K562 (cell line): ENCODE measurements at regions not wholly inside any gene's neighbourhood (a gene's known extent, or its start where the extent isn't known, plus 50 kb on each side); places are given as distances from the start of the nearest gene placed in this dataset.
A peak's percentile ranks its signal among the peaks of the same experiment; 100 is the strongest.

ENCODE experiments used
- EGR1 ChIP-seq: fragments of 450-650 bp; conservative IDR thresholded peaks from 2 replicates; pipeline ENCODE4 v1.6.1; 2017; ENCODE audit warnings: mild to moderate bottlenecking
- HMGN3 ChIP-seq: IDR thresholded peaks from 2 replicates; pipeline ENCODE4 v1.6.1; 2011; ENCODE audit warnings: borderline replicate concordance, low read depth, mild to moderate bottlenecking, mixed read lengths, low read length; ENCODE audit not compliant: insufficient read length; ENCODE audit errors: extremely low read depth
- ILK ChIP-seq: fragments of 450-650 bp; IDR thresholded peaks from 2 replicates; pipeline ENCODE4 v1.6.1; 2016; ENCODE audit warnings: missing genetic modification characterization, low read depth, mild to moderate bottlenecking, missing compliant biosample characterization, moderate library complexity, borderline replicate concordance
- JUND ChIP-seq, 2 experiments: IDR thresholded peaks; 2 replicates in 1 of 2; 3 replicates in 1 of 2; pipeline ENCODE4 v1.6.1; 2011; ENCODE audit warnings: borderline replicate concordance in 2 of 2, low read depth in 2 of 2, low read length in 2 of 2, improper control_type of control experiment in 1 of 2, missing biosample characterization in 1 of 2, missing genetic modification characterization in 1 of 2, missing genetic modification reagents in 1 of 2
- KAT2B ChIP-seq: IDR thresholded peaks from one replicate; pipeline ENCODE4 v1.6.1; 2012; ENCODE audit warnings: low read depth, mild to moderate bottlenecking, control low read depth, inconsistent platforms, low read length, moderate library complexity
- KLF16 ChIP-seq: IDR thresholded peaks from 2 replicates; pipeline ENCODE4 v1.6.1; 2016; ENCODE audit warnings: antibody characterized with exemption
- MCM3 ChIP-seq: fragments of 450-650 bp; IDR thresholded peaks from 2 replicates; pipeline ENCODE4 v1.6.1; 2016
- NCOR1 ChIP-seq: fragments of 450-650 bp; IDR thresholded peaks from 2 replicates; pipeline ENCODE4 v1.6.1; 2016; ENCODE audit warnings: mild to moderate bottlenecking, moderate library complexity
- NFIC ChIP-seq: fragments of 450-650 bp; IDR thresholded peaks from 2 replicates; pipeline ENCODE4 v1.6.1; 2017; ENCODE audit warnings: mild to moderate bottlenecking, inconsistent platforms
- PRMT5 ChIP-seq: sonication (generic); formaldehyde crosslinking; IDR thresholded peaks from 2 replicates; pipeline ENCODE4 v1.5.0; 2020; ENCODE audit warnings: missing genetic modification reagents
- SRF ChIP-seq, 2 experiments: fragments of 250-450, 450-650 bp in 1 of 2; sonication (Bioruptor Pico) in 1 of 2; sonication (generic) in 1 of 2; formaldehyde crosslinking; IDR thresholded peaks; 2 replicates each; pipeline versions ENCODE4 v1.5.0 to v1.5.1; 2020 to 2022; ENCODE audit warnings: mild to moderate bottlenecking in 1 of 2, missing genetic modification reagents in 1 of 2
- SRSF3 ChIP-seq: fragments of 200-400 bp; formaldehyde crosslinking; IDR thresholded peaks from 2 replicates; pipeline ENCODE4 v1.6.1; 2016; ENCODE audit warnings: mild to moderate bottlenecking, low read length, moderate library complexity; ENCODE audit not compliant: insufficient read depth
- TSHZ1 ChIP-seq: fragments of 250-450 bp; sonication (Bioruptor Pico); IDR thresholded peaks from 2 replicates; pipeline ENCODE4 v1.4.0; 2020; ENCODE audit warnings: mild to moderate bottlenecking, moderate library complexity
- VEZF1 ChIP-seq: fragments of 200-800 bp; sonication (Bioruptor generic); IDR thresholded peaks from 2 replicates; pipeline ENCODE4 v1.6.1; 2017; ENCODE audit warnings: missing genetic modification characterization, missing compliant biosample characterization
- YY1 ChIP-seq, 3 experiments: IDR thresholded peaks; 2 replicates each; pipeline ENCODE4 v1.6.1; 2011; ENCODE audit warnings: low read length in 2 of 3, mild to moderate bottlenecking in 2 of 3, moderate library complexity in 2 of 3, borderline replicate concordance in 1 of 3, control low read depth in 1 of 3, low read depth in 1 of 3; ENCODE audit not compliant: insufficient read depth in 3 of 3, insufficient replicate concordance in 2 of 3, control insufficient read depth in 1 of 3, insufficient read length in 1 of 3; ENCODE audit errors: extremely low read depth in 1 of 3
- ZNF133 ChIP-seq: fragments of 250-450 bp; sonication (Bioruptor Pico); IDR thresholded peaks from 2 replicates; pipeline ENCODE4 v1.4.0; 2020; ENCODE audit warnings: mild to moderate bottlenecking
- ZNF134 ChIP-seq: fragments of 250-450 bp; sonication (Bioruptor Pico); conservative IDR thresholded peaks from 2 replicates; pipeline ENCODE4 v1.4.0; 2020
- ZNF589 ChIP-seq: fragments of 200-800 bp; sonication (Bioruptor generic); IDR thresholded peaks from 2 replicates; pipeline ENCODE4 v1.6.1; 2016; ENCODE audit warnings: low read depth, missing genetic modification characterization, missing compliant biosample characterization
- ZNF77 ChIP-seq: fragments of 250-450 bp; sonication (Bioruptor Pico); IDR thresholded peaks from 2 replicates; pipeline ENCODE4 v1.5.0; 2020
- TF ChIP-seq, protein P1 (sequence below), 3 experiments: fragments of 200-800 bp in 1 of 3; sonication (Bioruptor generic) in 1 of 3; sonication (generic) in 1 of 3; formaldehyde crosslinking in 1 of 3; IDR thresholded peaks; 2 replicates each; pipeline versions ENCODE4 v1.6.1 to v1.8.0; 2016 to 2022; ENCODE audit warnings: mild to moderate bottlenecking in 2 of 3, missing compliant biosample characterization in 2 of 3, missing genetic modification characterization in 2 of 3, missing genetic modification reagents in 1 of 3

- TF ChIP-seq, protein P1, sequence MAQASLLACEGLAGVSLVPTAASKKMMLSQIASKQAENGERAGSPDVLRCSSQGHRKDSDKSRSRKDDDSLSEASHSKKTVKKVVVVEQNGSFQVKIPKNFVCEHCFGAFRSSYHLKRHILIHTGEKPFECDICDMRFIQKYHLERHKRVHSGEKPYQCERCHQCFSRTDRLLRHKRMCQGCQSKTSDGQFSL (CRISPR knock-in tag; IDR thresholded peaks at IDR 0.05) = no peak
- TF ChIP-seq, protein P1 (tag; IDR thresholded peaks at IDR 0.05) = no peak
- TF ChIP-seq JUND (IDR thresholded peaks at IDR 0.05; ENCODE audit: borderline replicate concordance, low read depth, low read length) (peak; percentile 26; the same call in 1 of the 2 replicates), JUND (tag; IDR thresholded peaks at IDR 0.05; ENCODE audit: borderline replicate concordance, low read depth, low read length) (no peak), SRSF3 (no peak), NFIC (no peak), KLF16 (no peak), EGR1 (no peak), MCM3 (no peak), VEZF1 (CRISPR knock-in tag) (no peak; the same call in 1 of the 2 replicates), ILK (peak; percentile 50; the same call in 1 of the 2 replicates), ZNF133 (no peak), SRF (CRISPR knock-in tag; IDR thresholded peaks at IDR 0.05) (0 out of 4 replicates have a peak, but pooled peaks of 1 of the 2 experiments have one; percentile 25), PRMT5 (no peak), ZNF134 (0 out of 2 replicates have a peak, but pooled peaks have one; percentile 33), ZNF77 (CRISPR knock-in tag) (no peak), ZNF589 (peak; percentile 91; the same call in 1 of the 2 replicates), HMGN3 (no peak), NCOR1 (no peak), YY1 (IDR thresholded peaks at IDR 0.05; ENCODE audit: borderline replicate concordance in 1 of 3, control insufficient read depth in 1 of 3, extremely low read depth in 1 of 3, insufficient read depth in 3 of 3, insufficient read length in 1 of 3, insufficient replicate concordance in 2 of 3, low read depth in 1 of 3, low read length in 2 of 3) (no peak), KAT2B (no peak), TSHZ1 (CRISPR knock-in tag) (0 out of 2 replicates have a peak, but pooled peaks have one; percentile 52)
Measured at GRCh38 chr7:106814887-106815286, 50.2 kb upstream of the PIK3CG start (continued).
